GM12878 (cell line): ENCODE measurements at regions not wholly inside any gene's neighbourhood (a gene's known extent, or its start where the extent isn't known, plus 50 kb on each side); places are given as distances from the start of the nearest gene placed in this dataset.
"Not testable (repeated sequence)": the region's sequence is repeated elsewhere in the genome, so short reads cannot be mapped to it uniquely, and the experiment has no call there.

Source experiments
- ATAC-seq: fragments of 200-7000 bp; cut with Tn5 transposase; 3 replicates; pipeline ENCODE4 v1.9.1; 2020; ENCODE audit warnings: mild to moderate bottlenecking, moderate library complexity
- BruUV-seq: library from RNA; stranded (reverse); fragments of 400-500 nt; replicated peaks from 2 replicates; lab custom pipeline; 2021; lab: Mats Ljungman, UMichigan
- CTCF ChIA-PET: fragments of 300-600 bp; sonication (Branson Sonifier 250); formaldehyde crosslinking; extraction: SDS; loops from one replicate; lab custom pipeline; 2021; ENCODE audit warnings: inconsistent platforms; lab: Yijun Ruan, JAX
- POLR2A ChIA-PET: fragments of 350-600 bp; formaldehyde crosslinking; extraction: SDS; loops from one replicate; lab custom pipeline; 2021; ENCODE audit warnings: inconsistent platforms; lab: Charles Lee
- RAD21 ChIA-PET: fragments of 300-600 bp; sonication (Branson Sonifier 250); formaldehyde crosslinking; loops from one replicate; lab custom pipeline; 2023; ENCODE audit warnings: antibody characterized with exemption; ENCODE audit not compliant: unreplicated experiment; lab: Charles Lee
- SMC1A ChIA-PET: fragments of 300-600 bp; sonication (Branson Sonifier 250); formaldehyde crosslinking; loops from one replicate; lab custom pipeline; 2023; ENCODE audit not compliant: unreplicated experiment, uncharacterized antibody; lab: Charles Lee
- DNase-seq: peaks from one replicate; pipeline ENCODE4 v3.0.0-alpha.2; 2011; ENCODE audit warnings: low read depth, low spot score
- FAIRE-seq: peaks from 3 replicates; lab custom pipeline; 2011; peaks lifted over from hg19 to GRCh38; lab: Jason Lieb, UNC
- H2AFZ ChIP-seq: 2 replicates; pipeline ENCODE4 v1.6.0; 2011; ENCODE audit warnings: low read depth, low read length, control low read depth; ENCODE audit not compliant: control insufficient read depth
- H3K27ac ChIP-seq: 2 replicates; pipeline ENCODE4 v1.5.1; 2011; ENCODE audit warnings: control low read depth; ENCODE audit not compliant: control insufficient read depth, insufficient read depth
- H3K27me3 ChIP-seq, 2 experiments: replicated peaks in 1 of 2; 2 replicates each; pipeline versions ENCODE4 v1.6.0 to v1.6.1; 2011; ENCODE audit warnings: low read length in 1 of 2; ENCODE audit not compliant: control insufficient read depth in 2 of 2, insufficient read depth in 2 of 2
- H3K36me3 ChIP-seq, 2 experiments: 2 replicates each; pipeline ENCODE4 v1.5.1; 2011; ENCODE audit warnings: low read length in 1 of 2; ENCODE audit not compliant: control insufficient read depth in 2 of 2, insufficient read depth in 2 of 2
- H3K4me1 ChIP-seq: 2 replicates; pipeline ENCODE4 v1.6.1; 2011; ENCODE audit warnings: mild to moderate bottlenecking, low read length, moderate library complexity, mixed read lengths; ENCODE audit not compliant: control insufficient read depth, insufficient read depth
- H3K4me2 ChIP-seq: 2 replicates; pipeline ENCODE4 v1.6.0; 2011; ENCODE audit warnings: control low read depth; ENCODE audit not compliant: control insufficient read depth, insufficient read depth
- H3K4me3 ChIP-seq: fragments of 200-600 bp; sonication (generic); 2 replicates; pipeline ENCODE4 v1.5.1; 2016
- H3K79me2 ChIP-seq: 2 replicates; pipeline ENCODE4 v1.6.0; 2011; ENCODE audit warnings: low read length; ENCODE audit not compliant: control insufficient read depth, insufficient read depth
- H3K9ac ChIP-seq: 2 replicates; pipeline ENCODE4 v1.8.0; 2011; ENCODE audit warnings: low read length, control low read depth, mixed read lengths; ENCODE audit not compliant: control insufficient read depth, insufficient read depth
- H3K9me3 ChIP-seq: replicated peaks from 3 replicates; pipeline ENCODE4 v1.5.1; 2011; ENCODE audit warnings: mild to moderate bottlenecking, low read length; ENCODE audit not compliant: control insufficient read depth, insufficient read depth
- H4K20me1 ChIP-seq: 2 replicates; pipeline ENCODE4 v1.6.0; 2011; ENCODE audit not compliant: control insufficient read depth, insufficient read depth
- JUNB ChIP-seq: IDR thresholded peaks from 2 replicates; pipeline ENCODE4 v1.6.1; 2016; ENCODE audit warnings: antibody characterized with exemption, mild to moderate bottlenecking
- RAD21 ChIP-seq: IDR thresholded peaks from 2 replicates; pipeline ENCODE4 v1.6.1; 2011; ENCODE audit warnings: mild to moderate bottlenecking, low read depth, low read length, moderate library complexity; ENCODE audit not compliant: insufficient read depth
- ZNF687 ChIP-seq: fragments of 450-650 bp; IDR thresholded peaks from 2 replicates; pipeline ENCODE4 v1.6.1; 2017; ENCODE audit warnings: mild to moderate bottlenecking, moderate library complexity
- WGBS: methylation state at CpG from one replicate; pipeline ENCODE4 v1.1.6; 2016; ENCODE audit warnings: low lambda C conversion rate; ENCODE audit not compliant: insufficient replicate concordance, insufficient coverage; ENCODE audit errors: missing lambda C conversion rate; 5-methylcytosine and 5-hydroxymethylcytosine counted together
- in situ Hi-C: fragments of 300-500 bp; cut with MboI; formaldehyde crosslinking; loops from 9 replicates; pipeline ENCODE4 v1.14.3; 2018; ENCODE audit warnings: mixed read lengths
- intact Hi-C: fragments of 100-400 bp; cut with micrococcal nuclease; formaldehyde crosslinking; loops from one replicate; pipeline ENCODE4 v1.14.2; 2022; ENCODE audit not compliant: unreplicated experiment
- TF ChIP-seq, protein P1 (sequence below): IDR thresholded peaks from 2 replicates; pipeline ENCODE4 v1.6.1; 2012; ENCODE audit warnings: low read depth, low read length, improper control_type of control experiment

DNA sequence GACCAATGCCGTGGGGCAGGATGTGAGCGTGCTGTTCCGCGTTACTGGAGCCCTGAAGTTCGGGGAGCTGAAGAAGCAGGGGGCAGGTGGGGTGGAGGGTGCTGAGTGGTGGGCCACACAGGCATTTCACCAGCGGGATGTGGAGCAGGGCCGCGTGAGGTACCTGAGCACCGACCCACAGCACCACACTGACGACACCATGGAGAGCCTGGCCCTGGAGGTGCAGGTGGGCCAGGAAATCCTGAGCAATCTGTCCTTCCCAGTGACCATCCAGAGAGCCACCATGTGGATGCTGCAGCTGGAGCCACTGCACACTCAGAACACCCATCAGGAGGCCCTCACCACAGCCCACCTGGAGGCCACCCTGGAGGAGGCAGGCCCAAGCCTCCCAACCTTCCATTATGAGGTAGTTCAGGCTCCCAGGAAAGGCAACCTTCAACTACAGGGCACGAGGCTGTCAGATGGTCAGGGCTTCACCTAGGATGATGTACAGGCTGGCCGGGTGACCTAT, 179.6 kb downstream of the TBC1D2B start:
- no peaks in the 10 kb centered on the region for H3K4me1 ChIP-seq
- DNase-seq: no peak

DNA sequence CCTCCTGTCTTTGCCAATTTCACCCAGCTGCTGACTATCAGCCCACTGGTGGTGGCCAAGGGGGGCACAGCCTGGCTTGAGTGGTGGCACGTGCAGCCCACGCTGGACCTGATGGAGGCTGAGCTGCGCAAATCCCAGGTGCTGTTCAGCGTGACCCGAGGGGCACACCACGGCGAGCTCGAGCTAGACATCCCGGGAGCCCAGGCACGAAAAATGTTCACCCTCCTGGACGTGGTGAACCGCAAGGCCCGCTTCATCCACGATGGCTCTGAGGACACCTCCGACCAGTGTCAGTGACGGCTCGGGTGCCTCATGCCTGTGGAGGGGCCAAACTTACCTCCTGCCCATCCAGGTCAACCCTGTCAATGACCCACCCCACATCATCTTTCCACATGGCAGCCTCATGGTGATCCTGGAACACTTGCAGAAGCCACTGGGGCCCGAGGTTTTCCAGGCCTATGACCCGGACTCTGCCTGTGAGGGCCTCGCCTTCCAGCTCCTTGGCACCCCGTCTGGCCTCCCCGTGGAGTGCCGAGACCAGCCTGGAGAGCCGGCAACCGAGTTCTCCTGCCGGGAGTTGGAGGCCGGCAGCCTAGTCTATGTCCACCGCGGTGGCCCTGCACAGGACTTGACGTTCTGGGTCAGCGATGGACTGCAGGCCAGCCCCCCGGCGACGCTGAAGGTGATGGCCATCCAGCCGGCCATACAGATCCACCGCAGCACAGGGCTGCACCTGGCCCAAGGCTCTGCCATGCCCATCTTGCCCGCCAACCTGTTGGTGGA, 180.2 kb downstream of the TBC1D2B start:
- CTCF ChIA-PET, DNase-seq, SMC1A ChIA-PET, FAIRE-seq, H3K79me2 ChIP-seq, H3K4me2 ChIP-seq, in situ Hi-C loops, RAD21 ChIA-PET, POLR2A ChIA-PET, H4K20me1 ChIP-seq, H2AFZ ChIP-seq, H3K36me3 ChIP-seq, H3K27ac ChIP-seq, ATAC-seq, H3K27me3 ChIP-seq, H3K9ac ChIP-seq, intact Hi-C loops, H3K9me3 ChIP-seq, H3K4me3 ChIP-seq, H3K4me1 ChIP-seq, BruUV-seq: not testable (repeated sequence)
- WGBS: 40% methylated on average over 37 of the region's 37 CpGs

More for the DNA sequence above, 179.6 kb downstream of the TBC1D2B start:
- ATAC-seq: no peak
- no TSS peak for BruUV-seq
- Histone ChIP-seq H3K9ac (no peak overlapping the region), H2AFZ (no peak overlapping the region), H3K27ac (no peak overlapping the region), H3K79me2 (no peaks in the 10 kb centered on the region), H3K4me2 (no peak overlapping the region), H4K20me1 (no peaks in the 10 kb centered on the region), H3K9me3 (no peaks in the 10 kb centered on the region), H3K36me3 (no peaks in the 10 kb centered on the region), H3K27me3 (no peaks in the 10 kb centered on the region), H3K4me3 (no peak overlapping the region)
- ChIA-PET RAD21 (interaction anchor here (1.0 kb wide), 1 partner anchor 149 kb away, joined by 3 read pairs; no protein-coding TSS in a partner anchor), POLR2A (no interaction called here), CTCF (interaction anchor here (1.6 kb wide), 1 partner anchor 28 kb away, joined by 6 read pairs; no protein-coding TSS in a partner anchor), SMC1A (no interaction called here)
- TF ChIP-seq, protein P1, sequence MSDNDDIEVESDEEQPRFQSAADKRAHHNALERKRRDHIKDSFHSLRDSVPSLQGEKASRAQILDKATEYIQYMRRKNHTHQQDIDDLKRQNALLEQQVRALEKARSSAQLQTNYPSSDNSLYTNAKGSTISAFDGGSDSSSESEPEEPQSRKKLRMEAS: no peak
- TF ChIP-seq ZNF687 (no peak), JUNB (no peak), RAD21 (no peak)
- in situ Hi-C loops: no loop called here
- WGBS: 66% methylated on average over 12 of the region's 12 CpGs
- intact Hi-C loops: no loop called here
- no peak for FAIRE-seq
